GM19238 (cell line): ENCODE measurements at regions not wholly inside any gene's neighbourhood (a gene's known extent, or its start where the extent isn't known, plus 50 kb on each side); places are given as distances from the start of the nearest gene placed in this dataset.
"Not testable (repeated sequence)": the region's sequence is repeated elsewhere in the genome, so short reads cannot be mapped to it uniquely, and the experiment has no call there.

Experiments used
- DNase-seq: peaks from one replicate; pipeline ENCODE4 v3.0.0; 2011; ENCODE audit warnings: low spot score; ENCODE audit not compliant: insufficient read length

DNA sequence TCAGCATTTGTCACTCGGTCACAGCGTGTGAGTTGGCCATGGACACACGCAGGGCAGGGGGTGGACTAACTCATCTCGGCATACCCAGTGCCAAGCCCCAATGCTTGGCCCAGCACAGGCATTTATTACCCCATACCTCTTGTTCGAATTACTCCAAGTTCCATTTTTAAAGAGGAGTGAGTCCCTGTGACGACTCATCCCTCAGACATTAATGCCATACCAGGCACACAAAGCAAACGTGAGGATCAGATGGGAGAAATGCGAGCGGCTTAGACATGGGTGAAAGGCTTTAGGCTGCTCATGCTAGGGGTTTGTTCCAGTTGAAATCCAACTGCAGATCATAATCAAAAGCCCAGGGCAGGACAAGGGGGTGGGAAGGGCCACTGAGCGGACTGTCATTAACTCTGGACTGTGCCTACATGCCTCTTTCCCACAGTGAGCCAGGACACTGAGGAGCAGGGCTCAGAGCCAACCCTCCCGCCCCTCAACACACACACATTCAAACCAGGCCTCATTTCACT lies 118.5 kb upstream of the NGF start:
- DNase-seq, result no peak

DNA sequence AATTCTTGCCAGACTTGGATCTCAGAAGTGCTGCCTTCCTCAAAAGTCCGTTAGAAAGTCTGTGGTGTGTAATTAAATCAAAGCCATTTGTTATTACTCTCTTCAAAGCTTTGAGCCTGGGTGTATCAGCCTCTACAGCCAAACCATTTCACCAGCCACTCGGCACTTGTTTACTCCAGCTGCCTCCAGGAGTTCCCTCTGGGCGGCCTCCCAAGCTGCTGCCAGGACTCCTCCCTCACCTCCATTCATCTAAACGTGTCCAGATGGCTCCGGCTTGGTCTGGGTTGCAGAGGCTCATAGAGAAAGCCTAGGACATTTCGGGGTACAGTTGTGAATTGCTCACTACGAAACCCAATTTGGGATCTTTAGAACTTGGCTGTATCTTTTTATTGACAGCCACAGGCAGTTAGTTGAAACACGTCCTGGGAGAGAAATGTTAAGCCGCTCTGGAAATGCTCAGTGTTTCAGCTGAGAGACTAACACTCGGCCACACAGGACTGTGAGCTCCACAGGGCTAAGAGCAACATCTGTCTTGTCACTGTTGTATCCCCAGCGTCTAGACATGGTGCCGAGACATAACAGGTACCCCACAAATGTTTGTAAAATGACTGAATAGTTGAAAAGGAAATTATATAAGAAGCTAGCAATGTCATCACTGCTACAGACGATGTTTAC lies 116.9 kb upstream of the NGF start:
- DNase-seq, result no peak

DNA sequence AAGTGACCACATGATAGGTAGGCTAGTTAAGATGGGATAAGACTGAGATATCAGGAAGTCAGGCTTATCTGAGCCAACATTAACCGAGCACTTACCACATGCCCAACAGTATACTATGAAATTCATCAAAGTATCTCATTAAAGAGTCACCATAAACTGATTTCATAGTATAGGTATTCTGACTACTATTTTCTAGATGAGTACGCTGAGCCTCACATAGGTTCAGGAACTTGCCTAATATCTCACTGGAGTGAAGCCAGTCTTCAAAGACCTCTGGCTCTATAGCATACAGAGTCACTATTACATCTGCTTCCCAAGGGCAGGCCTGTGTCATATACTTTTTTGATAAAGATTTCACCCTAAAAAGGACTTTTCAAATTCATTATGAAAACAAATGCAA lies 115.6 kb upstream of the NGF start:
- no peak for DNase-seq

DNA sequence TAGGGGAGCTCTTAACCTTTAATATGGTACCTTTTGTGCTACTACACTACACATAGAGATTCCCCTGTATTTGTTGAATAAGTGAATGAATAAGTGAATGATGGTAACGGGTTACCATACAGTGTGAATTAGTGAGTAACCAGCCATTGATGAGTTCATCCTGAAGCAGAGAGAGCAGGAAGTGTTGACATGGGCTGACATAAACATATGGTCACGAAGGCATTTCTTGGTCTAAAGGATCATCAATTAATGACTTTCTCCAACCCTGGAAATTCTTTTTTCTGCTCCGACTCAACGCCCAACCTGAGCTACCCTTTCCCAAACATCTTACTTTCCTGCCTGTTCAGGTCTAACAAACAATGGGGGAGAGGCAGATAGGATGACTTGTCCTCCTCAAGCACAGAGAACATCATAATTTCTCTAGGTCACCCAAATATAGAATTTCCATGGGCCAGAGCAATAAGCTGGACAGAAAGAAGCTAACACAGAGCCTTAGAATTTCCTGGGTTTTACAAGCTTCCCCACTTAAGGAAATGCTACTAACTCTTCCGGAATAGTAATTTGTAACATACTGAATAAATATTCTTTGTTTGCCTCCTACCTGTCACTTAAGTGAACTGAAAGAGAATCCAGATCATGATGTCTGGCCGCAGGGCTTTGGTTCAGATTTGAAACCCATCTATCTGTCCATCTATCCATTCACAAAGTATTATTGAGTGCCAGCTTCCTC lies 114.7 kb upstream of the NGF start:
- DNase-seq, result no peak

DNA sequence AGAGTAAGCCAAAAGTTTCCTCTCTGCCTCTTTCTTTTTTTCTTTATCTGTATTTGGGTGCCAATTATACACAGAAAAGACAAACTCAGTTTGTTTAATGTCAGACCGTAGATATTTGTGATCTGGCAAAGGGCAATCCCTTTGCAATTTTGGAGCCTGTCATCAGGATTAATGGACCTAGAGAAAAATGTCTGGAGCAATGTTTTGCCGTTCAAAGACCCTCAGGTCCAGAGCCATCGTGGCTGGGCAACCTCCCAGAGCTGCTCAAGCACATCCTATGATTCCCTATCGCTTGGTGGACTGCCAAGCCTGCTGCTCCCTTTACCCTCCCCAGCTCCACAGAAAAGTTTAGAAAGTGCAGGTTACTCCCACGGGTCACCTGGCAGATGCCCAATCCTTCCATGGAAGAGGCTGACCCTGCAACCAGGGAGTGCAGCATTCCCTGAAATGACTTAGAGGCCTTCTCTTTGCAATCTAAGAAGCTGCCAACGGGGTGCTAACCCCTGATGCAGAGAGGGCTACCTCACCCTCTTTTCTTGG lies 112.5 kb upstream of the NGF start:
- DNase-seq, result no peak

DNA sequence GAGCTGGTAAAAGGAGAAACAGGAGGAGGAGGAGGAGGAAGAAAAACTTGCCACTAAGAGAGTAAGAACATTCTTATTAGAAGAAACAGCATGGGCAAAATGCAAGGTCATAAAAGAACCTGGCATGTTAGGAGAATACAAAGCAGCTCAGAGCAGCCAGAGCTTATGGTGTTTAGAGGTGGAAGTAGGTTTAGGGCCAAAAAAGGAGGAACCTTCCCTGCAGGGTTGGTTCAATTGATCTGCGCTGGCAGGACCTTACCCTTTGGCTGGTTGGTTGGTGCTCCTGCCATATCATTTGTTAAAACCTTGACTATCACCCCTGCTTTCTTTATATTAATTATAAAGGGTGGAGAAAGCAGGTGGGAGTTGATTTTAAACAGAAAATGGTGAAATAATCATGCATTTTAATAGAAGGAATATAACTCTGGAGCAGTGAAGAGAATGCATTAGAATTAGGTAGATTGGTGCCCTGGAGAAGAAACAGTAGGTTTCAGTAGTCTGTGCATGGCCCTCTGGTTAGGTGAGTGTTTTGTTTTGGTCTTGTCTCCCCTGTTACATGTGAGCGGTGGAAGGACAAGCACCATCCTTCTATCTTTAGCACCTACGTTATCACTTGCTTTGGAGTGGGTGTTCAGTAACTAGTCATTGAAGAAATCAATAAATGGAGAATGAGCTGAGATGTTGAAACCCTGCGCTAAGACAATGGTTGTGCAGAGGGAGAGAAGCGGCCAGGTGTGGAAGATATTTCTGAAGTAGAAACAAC lies 110.4 kb upstream of the NGF start:
- DNase-seq, result no peak

DNA sequence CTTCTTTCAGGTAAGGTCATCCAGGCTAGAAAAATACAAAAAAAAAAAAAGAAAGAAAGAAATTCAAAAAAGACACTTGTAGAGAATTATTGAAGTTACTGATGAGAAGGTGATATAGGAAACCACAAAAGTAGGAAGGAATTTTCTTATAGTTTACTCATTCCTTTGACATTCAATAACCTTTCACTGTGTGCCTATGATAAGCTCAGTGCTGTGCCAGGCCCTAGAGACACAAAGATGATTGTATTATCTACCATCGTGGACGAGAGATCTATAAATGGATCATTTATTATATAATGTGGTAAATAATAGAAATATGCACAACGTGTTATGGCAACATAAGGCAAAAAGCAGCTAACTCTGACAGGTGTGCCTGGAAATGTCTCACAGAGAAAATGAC lies 109.6 kb upstream of the NGF start:
- no peak for DNase-seq

DNA sequence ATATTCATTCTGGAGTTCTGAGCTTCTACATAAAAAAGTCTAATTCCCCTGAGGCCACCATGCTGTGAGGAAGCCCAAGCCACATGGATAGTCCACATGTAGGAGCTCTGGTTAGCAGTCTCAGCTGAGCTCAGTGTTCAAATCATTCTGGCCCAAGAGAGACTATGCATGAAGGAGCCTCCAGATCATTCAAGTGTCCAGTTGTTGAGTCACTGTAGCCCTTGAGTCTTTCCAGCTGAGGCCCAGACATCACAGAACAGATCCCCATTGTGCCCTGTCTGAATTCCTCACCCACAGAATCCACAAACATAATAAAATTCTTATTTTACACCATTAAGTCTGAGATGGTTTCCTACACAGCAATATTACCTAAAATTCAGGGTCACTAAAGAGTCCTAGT lies 107.0 kb upstream of the NGF start:
- DNase-seq, result no peak

DNA sequence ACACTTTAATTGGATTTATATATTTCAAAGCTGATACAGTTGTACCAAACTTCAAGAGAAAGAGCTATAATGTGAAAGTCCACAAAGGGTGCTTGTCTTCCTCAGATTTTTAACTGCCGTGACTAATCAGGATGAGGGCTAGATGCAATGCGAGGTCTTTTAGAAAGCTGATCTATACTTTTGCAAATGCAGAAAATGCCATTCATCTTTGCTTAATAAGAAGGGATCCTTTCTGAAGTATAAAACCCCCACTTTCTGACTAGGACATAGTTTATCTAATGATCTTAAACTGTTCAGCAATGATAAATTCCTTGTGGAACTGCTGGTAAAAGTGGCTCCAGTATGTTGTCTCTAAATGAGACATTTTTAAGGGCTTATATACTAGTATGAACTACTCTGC lies 102.7 kb upstream of the NGF start:
- no peak for DNase-seq

DNA sequence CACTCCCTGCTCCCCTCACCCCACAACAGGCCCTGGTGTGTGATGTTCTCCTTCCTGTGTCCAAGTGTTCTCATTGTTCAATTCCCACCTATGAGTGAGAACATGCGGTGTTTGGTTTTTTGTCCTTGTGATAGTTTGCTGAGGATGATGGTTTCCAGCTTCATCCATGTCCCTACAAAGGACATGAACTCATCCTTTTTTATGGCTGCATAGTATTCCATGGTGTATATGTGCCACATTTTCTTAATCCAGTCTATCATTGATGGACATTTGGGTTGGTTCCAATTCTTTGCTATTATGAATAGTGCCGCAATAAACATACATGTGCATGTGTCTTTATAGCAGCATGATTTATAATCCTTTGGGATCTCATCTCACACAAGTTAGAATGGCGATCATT lies 101.5 kb upstream of the NGF start:
- DNase-seq, result not testable (repeated sequence)

DNA sequence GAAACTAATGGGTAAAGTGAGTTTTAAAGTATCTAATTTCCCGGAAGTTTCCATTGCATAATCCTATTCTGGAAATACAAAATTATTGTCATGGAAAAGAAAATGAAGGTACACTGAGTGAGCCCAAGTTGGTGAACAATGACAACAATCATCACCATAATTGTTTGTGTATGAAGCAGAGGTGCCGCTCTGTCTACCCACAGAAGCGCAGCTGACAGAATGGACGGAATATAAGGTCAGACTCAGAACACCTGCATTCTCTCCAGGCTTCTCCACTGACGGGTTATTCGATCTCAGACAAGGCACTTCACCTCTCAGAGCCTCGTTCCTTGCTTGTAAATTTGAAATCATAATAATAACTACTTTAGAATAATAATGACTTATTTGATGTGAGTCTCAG lies 99.1 kb upstream of the NGF start:
- DNase-seq, result no peak

DNA sequence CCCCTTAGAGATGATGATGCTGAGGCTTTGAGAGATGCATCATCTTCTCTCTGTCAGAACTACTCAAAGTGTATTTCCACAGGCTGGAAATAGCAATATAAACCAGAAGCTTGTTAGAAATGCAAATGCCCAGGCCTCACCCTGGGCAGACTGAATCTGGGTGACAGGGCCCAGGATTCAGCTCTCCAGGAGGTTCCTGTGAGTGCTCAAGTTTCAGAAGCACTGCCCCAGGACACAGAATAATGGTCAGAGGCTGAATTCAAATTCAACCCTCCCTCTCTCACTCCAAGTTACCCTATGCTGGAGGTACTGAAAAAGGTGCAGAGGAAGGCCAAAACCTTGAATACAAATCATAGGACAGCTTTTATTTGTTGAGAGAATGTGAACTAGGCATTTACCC lies 98.5 kb upstream of the NGF start:
- DNase-seq, result no peak

DNA sequence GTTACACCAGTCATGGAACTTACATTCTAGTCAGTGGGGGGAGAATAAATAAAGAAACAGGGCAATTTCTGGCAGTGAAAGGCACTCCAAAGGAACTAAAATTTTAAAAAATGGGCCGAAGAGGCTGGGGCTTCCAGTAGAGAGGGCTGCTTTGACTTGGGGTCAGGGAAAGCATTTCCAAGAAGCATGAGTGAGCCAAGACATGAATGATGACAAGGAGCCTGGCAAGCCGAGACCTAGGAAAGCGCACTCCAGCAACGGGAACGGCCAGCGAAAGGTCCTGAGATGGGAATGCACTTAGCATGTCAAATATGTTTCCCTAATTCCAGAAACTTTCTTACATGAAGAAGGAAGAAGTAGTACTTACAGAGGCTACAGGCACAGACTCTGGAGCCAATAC lies 95.4 kb upstream of the NGF start:
- DNase-seq, result no peak

DNA sequence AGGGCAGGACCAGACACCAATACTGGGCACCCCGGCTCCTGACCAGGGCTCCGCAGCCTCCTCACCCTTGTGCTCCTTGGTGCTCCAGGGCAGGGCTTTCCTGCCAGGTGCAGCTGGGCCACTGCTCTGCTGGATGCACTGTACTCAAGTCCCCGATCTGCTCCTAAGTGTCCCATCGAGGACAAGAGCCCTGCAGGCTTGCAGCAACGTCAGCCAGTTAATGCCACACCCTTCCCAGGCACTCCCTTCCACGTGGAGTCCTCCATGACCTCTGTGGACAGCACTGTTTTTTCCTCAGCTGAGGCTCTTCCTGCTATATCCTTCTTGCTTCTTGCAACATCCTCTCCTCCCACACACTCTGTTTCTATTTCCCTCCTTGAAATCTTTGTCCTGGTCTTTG lies 94.0 kb upstream of the NGF start:
- DNase-seq, result no peak

DNA sequence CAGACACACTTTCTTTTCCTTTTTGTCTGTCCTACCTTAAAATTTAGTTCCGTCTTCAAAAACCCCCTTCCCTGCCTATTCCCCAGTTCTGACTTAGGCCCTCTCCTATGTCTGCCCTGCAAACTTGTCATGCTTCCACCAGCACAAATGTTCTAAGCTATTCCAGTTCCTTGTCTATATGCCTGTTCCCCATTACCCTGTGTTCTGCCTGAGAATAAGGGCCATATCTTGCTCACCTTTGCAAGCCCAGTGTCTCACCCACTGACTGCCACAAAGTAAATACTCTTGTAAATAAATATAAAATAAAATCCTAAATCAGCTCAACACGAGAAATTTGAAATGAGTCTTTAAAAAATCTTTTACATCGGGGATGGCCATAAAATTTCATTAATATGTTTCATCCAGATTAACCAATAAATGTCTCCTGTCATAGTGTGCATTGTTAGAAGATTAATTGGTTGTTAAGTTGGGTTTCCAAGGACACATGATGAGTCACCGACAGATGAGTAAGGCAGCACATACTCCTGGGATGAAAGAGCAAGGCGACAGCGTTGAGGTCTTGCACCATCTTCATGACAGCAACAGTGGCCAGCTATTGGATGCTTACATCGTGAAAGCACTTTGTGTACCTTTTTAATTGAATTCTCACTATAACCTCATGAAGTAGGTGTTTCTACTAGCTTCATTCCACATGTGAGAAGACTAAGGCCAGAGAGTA lies 92.6 kb upstream of the NGF start:
- no peak for DNase-seq

DNA sequence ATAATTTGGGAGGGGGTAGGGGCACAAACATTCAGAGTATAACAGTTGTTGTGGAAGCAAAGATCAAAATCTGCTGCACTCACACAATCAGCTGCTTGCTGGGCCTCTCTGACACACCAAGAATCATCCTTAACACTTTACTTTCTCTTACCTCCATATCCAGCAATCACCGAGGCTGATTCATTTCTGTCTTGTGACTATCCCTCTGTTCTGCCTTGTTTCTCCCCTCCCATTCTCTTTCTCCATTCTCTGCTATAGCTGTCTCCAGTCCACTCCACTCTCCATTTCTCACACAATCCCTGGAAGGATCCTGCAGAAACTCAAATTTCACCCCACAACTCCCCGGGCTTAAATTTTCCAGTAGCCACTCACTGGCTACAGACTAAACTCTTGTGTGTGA lies 91.8 kb upstream of the NGF start:
- DNase-seq, result no peak

DNA sequence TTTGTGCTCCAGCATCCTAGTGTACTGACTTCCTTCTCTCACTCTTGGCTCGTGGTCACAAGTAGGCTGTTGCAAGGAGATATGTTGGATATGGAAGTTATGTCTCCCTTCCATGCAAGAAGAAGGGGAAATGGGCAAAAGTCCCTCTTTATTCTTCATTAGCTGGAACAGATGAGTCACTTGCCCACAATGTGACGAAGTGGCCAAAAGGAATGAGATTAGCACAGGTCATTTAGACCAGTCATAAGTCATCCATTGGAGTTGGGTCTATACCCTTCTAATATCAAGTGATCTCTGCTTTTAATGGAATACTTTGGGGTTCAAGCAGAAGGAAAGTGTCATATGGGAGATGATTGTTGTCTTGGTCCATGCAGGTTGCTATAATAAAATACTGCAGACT lies 91.2 kb upstream of the NGF start:
- DNase-seq, result no peak

DNA sequence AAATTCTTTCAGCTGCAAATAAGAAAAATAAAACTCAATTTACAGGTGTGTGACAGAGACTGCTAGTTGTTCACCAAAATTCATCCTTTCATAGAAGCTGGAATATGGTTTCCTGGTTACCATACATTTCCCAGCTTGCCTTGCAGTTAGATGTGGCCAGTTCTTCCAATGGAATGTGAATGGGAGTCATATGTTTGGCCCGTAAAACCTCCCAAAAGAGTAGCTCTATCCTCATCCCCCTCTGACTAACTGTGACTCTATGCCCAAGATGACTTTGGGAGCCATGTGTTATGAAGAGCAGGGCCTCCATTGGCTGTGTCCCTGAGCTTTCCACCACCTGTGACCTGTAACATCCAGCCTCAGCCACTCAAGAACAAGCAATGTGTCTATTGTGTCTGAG lies 90.6 kb upstream of the NGF start:
- DNase-seq, result no peak

DNA sequence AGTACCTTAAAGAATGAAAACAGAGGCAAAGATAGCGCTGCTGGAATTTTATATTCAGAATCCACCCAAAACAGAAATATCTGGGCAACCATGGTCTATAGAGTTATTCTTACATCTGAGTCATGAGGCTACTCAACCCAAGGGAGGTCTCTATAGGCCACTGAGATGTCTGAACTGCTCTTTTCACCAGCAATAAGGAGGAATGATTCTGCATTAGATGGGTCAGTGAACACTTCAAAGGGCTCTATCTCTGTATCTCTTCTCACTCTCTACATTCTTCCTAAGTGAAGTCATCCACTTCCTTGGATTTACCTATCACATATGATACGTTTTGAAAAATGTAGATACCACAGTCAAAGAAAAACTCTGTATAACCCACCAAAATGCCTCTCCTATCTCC lies 90.2 kb upstream of the NGF start:
- DNase-seq, result no peak

DNA sequence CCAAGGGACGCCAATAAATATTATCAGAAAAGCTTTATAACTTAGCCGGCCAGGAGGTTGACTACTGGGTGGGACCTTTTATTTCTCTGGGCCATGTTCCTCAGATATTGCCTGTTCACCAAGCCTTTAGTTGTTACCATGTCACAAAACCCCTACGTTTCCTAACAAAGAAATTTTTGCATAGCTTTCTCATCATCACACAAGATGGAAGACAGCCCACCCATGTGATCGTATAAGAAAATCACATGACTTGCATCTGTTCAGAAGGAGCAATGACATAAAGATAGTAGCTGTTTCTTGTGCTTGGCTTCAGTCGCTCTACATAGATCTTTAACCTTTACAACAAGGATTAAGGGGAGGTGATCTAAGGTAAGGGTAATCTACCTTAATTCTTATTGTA lies 88.9 kb upstream of the NGF start:
- DNase-seq, result no peak

DNA sequence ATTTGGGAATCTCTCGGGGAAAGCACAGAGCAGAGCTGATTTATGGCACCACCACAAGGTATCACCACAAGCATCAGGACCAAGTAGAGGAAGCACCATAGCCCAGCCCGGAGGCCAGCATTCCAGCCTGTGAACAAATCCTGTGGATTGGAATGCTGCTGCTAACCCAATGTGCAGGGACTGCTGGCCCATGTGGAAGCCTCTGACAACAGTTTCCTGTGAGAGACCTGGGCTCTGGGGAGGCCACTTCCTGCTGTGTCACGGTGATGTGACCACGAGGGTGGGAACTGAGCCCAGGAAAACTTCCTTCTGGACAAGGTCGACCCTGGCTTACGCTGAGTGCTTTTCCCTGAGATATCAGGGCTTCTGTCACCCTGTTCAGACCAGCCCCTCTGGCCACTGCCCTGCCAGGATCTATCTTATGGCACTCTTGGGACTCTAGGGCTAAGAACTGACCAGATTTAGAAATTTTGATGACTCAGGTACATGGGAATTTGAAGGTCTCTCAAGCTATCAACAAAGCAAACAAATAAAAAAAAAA lies 88.3 kb upstream of the NGF start:
- no peak for DNase-seq
